ENCODE measurements at regions not wholly inside any gene's neighbourhood (a gene's known extent, or its start where the extent isn't known, plus 50 kb on each side); places are given as distances from the start of the nearest gene placed in this dataset.

DNA sequence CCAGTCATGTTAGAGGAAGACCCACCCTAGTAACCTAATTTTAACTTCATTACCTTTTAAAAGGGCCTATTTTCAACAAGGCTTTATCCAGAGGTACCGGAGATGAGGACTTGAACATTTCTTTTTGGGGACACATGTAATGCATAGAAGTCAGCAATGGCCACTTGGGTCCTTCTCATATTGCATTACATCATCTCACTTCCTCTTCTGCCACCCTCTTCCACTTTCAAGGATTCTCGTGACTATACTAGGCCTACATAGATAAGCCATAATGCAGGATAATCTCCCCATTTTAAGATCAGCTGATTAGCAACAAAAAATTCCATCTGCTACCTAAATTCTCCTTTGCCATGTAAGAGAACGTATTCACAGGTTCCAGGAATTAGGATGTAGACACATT is 557.2 kb downstream of the KCTD12 start:
- TF ChIP-seq, protein P1, sequence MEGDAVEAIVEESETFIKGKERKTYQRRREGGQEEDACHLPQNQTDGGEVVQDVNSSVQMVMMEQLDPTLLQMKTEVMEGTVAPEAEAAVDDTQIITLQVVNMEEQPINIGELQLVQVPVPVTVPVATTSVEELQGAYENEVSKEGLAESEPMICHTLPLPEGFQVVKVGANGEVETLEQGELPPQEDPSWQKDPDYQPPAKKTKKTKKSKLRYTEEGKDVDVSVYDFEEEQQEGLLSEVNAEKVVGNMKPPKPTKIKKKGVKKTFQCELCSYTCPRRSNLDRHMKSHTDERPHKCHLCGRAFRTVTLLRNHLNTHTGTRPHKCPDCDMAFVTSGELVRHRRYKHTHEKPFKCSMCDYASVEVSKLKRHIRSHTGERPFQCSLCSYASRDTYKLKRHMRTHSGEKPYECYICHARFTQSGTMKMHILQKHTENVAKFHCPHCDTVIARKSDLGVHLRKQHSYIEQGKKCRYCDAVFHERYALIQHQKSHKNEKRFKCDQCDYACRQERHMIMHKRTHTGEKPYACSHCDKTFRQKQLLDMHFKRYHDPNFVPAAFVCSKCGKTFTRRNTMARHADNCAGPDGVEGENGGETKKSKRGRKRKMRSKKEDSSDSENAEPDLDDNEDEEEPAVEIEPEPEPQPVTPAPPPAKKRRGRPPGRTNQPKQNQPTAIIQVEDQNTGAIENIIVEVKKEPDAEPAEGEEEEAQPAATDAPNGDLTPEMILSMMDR (IDR thresholded peaks at IDR 0.05; ENCODE audit: low read depth, low read length) = no peak
- TF ChIP-seq POLR2A (IDR thresholded peaks at IDR 0.05; ENCODE audit: extremely low read depth, insufficient read length) = no peak
